ENCODE measurements at regions not wholly inside any gene's neighbourhood (a gene's known extent, or its start where the extent isn't known, plus 50 kb on each side); places are given as distances from the start of the nearest gene placed in this dataset.

DNA sequence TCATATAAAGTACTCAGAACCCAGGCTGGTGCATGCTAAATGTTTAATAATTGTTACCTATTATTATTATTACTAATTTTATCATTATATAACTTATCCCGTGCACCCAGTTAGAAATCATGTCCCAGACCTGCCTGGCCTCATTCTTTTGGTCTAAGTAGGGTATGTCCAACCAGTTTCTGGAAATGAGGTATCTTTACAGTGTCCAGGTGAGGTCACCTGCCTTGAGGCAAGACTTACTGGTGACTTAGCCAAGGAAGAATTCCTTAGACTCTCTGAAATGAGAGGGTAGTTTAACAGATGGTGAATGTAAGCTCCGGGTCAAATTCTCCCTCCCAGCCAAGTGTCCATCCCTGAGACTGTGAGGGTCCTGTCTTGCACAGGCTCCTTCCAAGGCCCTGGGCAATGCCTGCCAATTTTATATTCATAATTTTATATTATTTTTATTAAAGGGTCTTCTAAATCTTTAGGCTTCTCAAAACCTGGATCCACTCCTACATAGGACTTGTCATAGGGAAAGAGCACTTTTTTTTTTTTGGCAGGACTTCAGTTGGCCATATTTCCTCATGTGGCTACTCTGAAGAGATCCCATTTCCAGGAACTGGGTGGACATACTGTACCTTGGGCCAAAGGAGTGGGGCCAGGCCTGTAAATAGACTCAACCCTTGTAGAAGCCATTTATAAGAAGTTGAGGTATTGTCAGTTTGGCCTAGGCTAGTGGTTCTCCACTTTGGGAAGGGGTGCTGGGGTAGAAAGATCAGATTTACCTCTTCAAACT, 96.7 kb upstream of the KCNA3 start:
- TF ChIP-seq, protein P1, sequence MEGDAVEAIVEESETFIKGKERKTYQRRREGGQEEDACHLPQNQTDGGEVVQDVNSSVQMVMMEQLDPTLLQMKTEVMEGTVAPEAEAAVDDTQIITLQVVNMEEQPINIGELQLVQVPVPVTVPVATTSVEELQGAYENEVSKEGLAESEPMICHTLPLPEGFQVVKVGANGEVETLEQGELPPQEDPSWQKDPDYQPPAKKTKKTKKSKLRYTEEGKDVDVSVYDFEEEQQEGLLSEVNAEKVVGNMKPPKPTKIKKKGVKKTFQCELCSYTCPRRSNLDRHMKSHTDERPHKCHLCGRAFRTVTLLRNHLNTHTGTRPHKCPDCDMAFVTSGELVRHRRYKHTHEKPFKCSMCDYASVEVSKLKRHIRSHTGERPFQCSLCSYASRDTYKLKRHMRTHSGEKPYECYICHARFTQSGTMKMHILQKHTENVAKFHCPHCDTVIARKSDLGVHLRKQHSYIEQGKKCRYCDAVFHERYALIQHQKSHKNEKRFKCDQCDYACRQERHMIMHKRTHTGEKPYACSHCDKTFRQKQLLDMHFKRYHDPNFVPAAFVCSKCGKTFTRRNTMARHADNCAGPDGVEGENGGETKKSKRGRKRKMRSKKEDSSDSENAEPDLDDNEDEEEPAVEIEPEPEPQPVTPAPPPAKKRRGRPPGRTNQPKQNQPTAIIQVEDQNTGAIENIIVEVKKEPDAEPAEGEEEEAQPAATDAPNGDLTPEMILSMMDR (IDR thresholded peaks at IDR 0.05), result no peak
- no peak for TF ChIP-seq POLR2AphosphoS5 (IDR thresholded peaks at IDR 0.05; ENCODE audit: insufficient read depth in 1 of 2, low read depth in 1 of 2)
